ENCODE measurements at regions not wholly inside any gene's neighbourhood (a gene's known extent, or its start where the extent isn't known, plus 50 kb on each side); places are given as distances from the start of the nearest gene placed in this dataset.
A peak's percentile ranks its signal among the peaks of the same experiment; 100 is the strongest.

GRCh38 chr17:71917715-71918114 is 203.1 kb upstream of the SOX9 start:
- DNase-seq (no peak), ATAC-seq (ENCODE audit: poor library complexity) (no peak)
- intact Hi-C loops (cut with DNase I), result no loop called here

- intact Hi-C loops (cut with DNase I), result no loop called here
- no peak for DNase-seq
- ATAC-seq (ENCODE audit: poor library complexity), result no peak
Measured at GRCh38 chr17:71919186-71919585, 201.6 kb upstream of the SOX9 start.

- no peak for DNase-seq
- intact Hi-C loops (cut with DNase I), result no loop called here
- no peak for ATAC-seq (ENCODE audit: poor library complexity)
Measured at GRCh38 chr17:71919896-71920295, 200.9 kb upstream of the SOX9 start.

GRCh38 chr17:71921796-71922195 is 199.0 kb upstream of the SOX9 start:
- ATAC-seq (ENCODE audit: poor library complexity), result no peak
- DNase-seq, result no peak

GRCh38 chr17:71922439-71922838 is 198.4 kb upstream of the SOX9 start:
- DNase-seq (no peak), ATAC-seq (ENCODE audit: poor library complexity) (no peak)
- intact Hi-C loops (cut with DNase I), result no loop called here

More at GRCh38 chr17:71921796-71922195, 199.0 kb upstream of the SOX9 start:
- intact Hi-C loops (cut with DNase I), result no loop called here

GRCh38 chr17:71926746-71927398 is 193.9 kb upstream of the SOX9 start:
- ATAC-seq (ENCODE audit: poor library complexity) (no peak), DNase-seq (no peak)
- intact Hi-C loops (cut with DNase I), result no loop called here

GRCh38 chr17:71933306-71933705 is 187.5 kb upstream of the SOX9 start:
- ATAC-seq (ENCODE audit: poor library complexity), result no peak
- intact Hi-C loops (cut with DNase I), result no loop called here

GRCh38 chr17:71934520-71934919 is 186.3 kb upstream of the SOX9 start:
- intact Hi-C loops (cut with DNase I), result no loop called here
- no peak for DNase-seq
- ATAC-seq (ENCODE audit: poor library complexity), result no peak

More at GRCh38 chr17:71933306-71933705, 187.5 kb upstream of the SOX9 start:
- DNase-seq, result no peak

- DNase-seq (no peak), ATAC-seq (ENCODE audit: poor library complexity) (no peak)
- intact Hi-C loops (cut with DNase I), result no loop called here
Measured at GRCh38 chr17:71935341-71935740, 185.5 kb upstream of the SOX9 start.

GRCh38 chr17:71936977-71937376 is 183.8 kb upstream of the SOX9 start:
- ATAC-seq (ENCODE audit: poor library complexity) (no peak), DNase-seq (no peak)
- intact Hi-C loops (cut with DNase I), result no loop called here

GRCh38 chr17:71937914-71938313 is 182.9 kb upstream of the SOX9 start:
- ATAC-seq (ENCODE audit: poor library complexity) (no peak), DNase-seq (no peak)
- intact Hi-C loops (cut with DNase I), result no loop called here

- DNase-seq (no peak), ATAC-seq (ENCODE audit: poor library complexity) (peak; percentile 70)
- intact Hi-C loops (cut with DNase I), result no loop called here
Measured at GRCh38 chr17:71938340-71939010, 182.3 kb upstream of the SOX9 start.

GRCh38 chr17:71941920-71942319 is 178.9 kb upstream of the SOX9 start:
- DNase-seq (no peak), ATAC-seq (ENCODE audit: poor library complexity) (no peak)
- intact Hi-C loops (cut with DNase I), result no loop called here

- DNase-seq (no peak), ATAC-seq (ENCODE audit: poor library complexity) (peak; percentile 49)
- intact Hi-C loops (cut with DNase I), result no loop called here
Measured at GRCh38 chr17:71942626-71943025, 178.2 kb upstream of the SOX9 start.

GRCh38 chr17:71948703-71949422 is 172.0 kb upstream of the SOX9 start:
- ATAC-seq (ENCODE audit: poor library complexity) (no peak), DNase-seq (no peak)
- intact Hi-C loops (cut with DNase I), result no loop called here

GRCh38 chr17:71959154-71959553 is 161.7 kb upstream of the SOX9 start:
- DNase-seq, result no peak
- no peak for ATAC-seq (ENCODE audit: poor library complexity)
- intact Hi-C loops (cut with DNase I), result no loop called here

- intact Hi-C loops (cut with DNase I), result loop anchor here (10.0 kb wide), 1 partner anchor 151 kb away; no protein-coding TSS in a partner anchor
- ATAC-seq (ENCODE audit: poor library complexity) (no peak), DNase-seq (no peak)
Measured at GRCh38 chr17:71963351-71963750, 157.5 kb upstream of the SOX9 start.

GRCh38 chr17:71963791-71964190 is 157.0 kb upstream of the SOX9 start:
- ATAC-seq (ENCODE audit: poor library complexity) (no peak), DNase-seq (no peak)
- intact Hi-C loops (cut with DNase I), result loop anchor here (10.0 kb wide), 1 partner anchor 151 kb away; no protein-coding TSS in a partner anchor

- DNase-seq (no peak), ATAC-seq (ENCODE audit: poor library complexity) (peak; percentile 61)
- intact Hi-C loops (cut with DNase I), result loop anchor here (10.0 kb wide), 1 partner anchor 150 kb away; no protein-coding TSS in a partner anchor
Measured at GRCh38 chr17:71964559-71964958, 156.3 kb upstream of the SOX9 start.

- intact Hi-C loops (cut with DNase I), result loop anchor here (10.0 kb wide), 1 partner anchor 149 kb away; no protein-coding TSS in a partner anchor
- DNase-seq, result no peak
- ATAC-seq (ENCODE audit: poor library complexity), result peak; percentile 24
Measured at GRCh38 chr17:71966055-71966454, 154.8 kb upstream of the SOX9 start.

All from Right ventricle myocardium superior (tissue), 1 donor.